ENCODE measurements at regions not wholly inside any gene's neighbourhood (a gene's known extent, or its start where the extent isn't known, plus 50 kb on each side); places are given as distances from the start of the nearest gene placed in this dataset.
"Not testable (repeated sequence)": the region's sequence is repeated elsewhere in the genome, so short reads cannot be mapped to it uniquely, and the experiment has no call there.

GRCh38 chr4:31202054-31202453, 481.9 kb downstream of the PCDH7 start:
- DNase-seq: not testable (repeated sequence)

- no peak for DNase-seq
Measured at GRCh38 chr4:31204874-31205273, 484.7 kb downstream of the PCDH7 start.

- DNase-seq: no peak
Measured at GRCh38 chr4:31220921-31221320, 500.8 kb downstream of the PCDH7 start.

GRCh38 chr4:31228068-31228467, 507.9 kb downstream of the PCDH7 start:
- DNase-seq: no peak

- DNase-seq: no peak
Measured at GRCh38 chr4:31230594-31230993, 510.4 kb downstream of the PCDH7 start.

- no peak for DNase-seq
Measured at GRCh38 chr4:31234494-31234893, 514.3 kb downstream of the PCDH7 start.

GRCh38 chr4:31234901-31235300, 514.7 kb downstream of the PCDH7 start:
- DNase-seq: no peak

- no peak for DNase-seq
Measured at GRCh38 chr4:31236020-31236638, 516.0 kb downstream of the PCDH7 start.

- DNase-seq: no peak
Measured at GRCh38 chr4:31236639-31237173, 516.5 kb downstream of the PCDH7 start.

GRCh38 chr4:31237233-31237632, 517.1 kb downstream of the PCDH7 start:
- no peak for DNase-seq

GRCh38 chr4:31239886-31240285, 519.7 kb downstream of the PCDH7 start:
- no peak for DNase-seq

GRCh38 chr4:31241504-31242106, 521.4 kb downstream of the PCDH7 start:
- no peak for DNase-seq

GRCh38 chr4:31246856-31247255, 526.7 kb downstream of the PCDH7 start:
- DNase-seq: no peak

GRCh38 chr4:31259119-31259518, 539.0 kb downstream of the PCDH7 start:
- no peak for DNase-seq

GRCh38 chr4:31261632-31262031, 541.5 kb downstream of the PCDH7 start:
- no peak for DNase-seq

- DNase-seq: not testable (repeated sequence)
Measured at GRCh38 chr4:31266094-31266493, 545.9 kb downstream of the PCDH7 start.

- no peak for DNase-seq
Measured at GRCh38 chr4:31272331-31273061, 552.3 kb downstream of the PCDH7 start.

- DNase-seq: no peak
Measured at GRCh38 chr4:31275906-31276305, 555.7 kb downstream of the PCDH7 start.

- DNase-seq: no peak
Measured at GRCh38 chr4:31283679-31284078, 563.5 kb downstream of the PCDH7 start.

- no peak for DNase-seq
Measured at GRCh38 chr4:31290836-31291235, 570.7 kb downstream of the PCDH7 start.

GRCh38 chr4:31291238-31291637, 571.1 kb downstream of the PCDH7 start:
- DNase-seq: no peak

- no peak for DNase-seq
Measured at GRCh38 chr4:31294655-31295480, 574.7 kb downstream of the PCDH7 start.

GRCh38 chr4:31298737-31299136, 578.6 kb downstream of the PCDH7 start:
- no peak for DNase-seq
